ENCODE measurements at regions not wholly inside any gene's neighbourhood (a gene's known extent, or its start where the extent isn't known, plus 50 kb on each side); places are given as distances from the start of the nearest gene placed in this dataset.

DNA sequence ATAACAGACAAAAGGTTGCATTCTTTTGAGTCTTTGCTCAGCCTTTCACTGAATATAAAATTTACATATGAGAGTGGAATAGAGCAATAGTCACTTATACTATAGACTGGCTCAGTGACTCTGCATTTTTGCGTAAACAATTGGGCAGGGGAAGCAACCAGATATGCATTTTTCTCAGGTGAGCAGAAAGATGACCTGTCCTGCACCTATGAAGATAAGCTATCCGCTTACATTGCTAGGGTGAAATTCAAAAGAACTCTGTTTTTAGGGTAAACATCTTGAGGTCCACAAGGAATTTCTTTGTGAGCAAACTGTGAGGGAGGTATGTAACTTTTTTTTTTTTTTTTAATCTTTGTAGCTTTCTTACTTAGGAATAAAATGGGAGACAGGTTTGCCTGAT lies 602.4 kb upstream of the PRKX start:
- TF ChIP-seq, protein P1, sequence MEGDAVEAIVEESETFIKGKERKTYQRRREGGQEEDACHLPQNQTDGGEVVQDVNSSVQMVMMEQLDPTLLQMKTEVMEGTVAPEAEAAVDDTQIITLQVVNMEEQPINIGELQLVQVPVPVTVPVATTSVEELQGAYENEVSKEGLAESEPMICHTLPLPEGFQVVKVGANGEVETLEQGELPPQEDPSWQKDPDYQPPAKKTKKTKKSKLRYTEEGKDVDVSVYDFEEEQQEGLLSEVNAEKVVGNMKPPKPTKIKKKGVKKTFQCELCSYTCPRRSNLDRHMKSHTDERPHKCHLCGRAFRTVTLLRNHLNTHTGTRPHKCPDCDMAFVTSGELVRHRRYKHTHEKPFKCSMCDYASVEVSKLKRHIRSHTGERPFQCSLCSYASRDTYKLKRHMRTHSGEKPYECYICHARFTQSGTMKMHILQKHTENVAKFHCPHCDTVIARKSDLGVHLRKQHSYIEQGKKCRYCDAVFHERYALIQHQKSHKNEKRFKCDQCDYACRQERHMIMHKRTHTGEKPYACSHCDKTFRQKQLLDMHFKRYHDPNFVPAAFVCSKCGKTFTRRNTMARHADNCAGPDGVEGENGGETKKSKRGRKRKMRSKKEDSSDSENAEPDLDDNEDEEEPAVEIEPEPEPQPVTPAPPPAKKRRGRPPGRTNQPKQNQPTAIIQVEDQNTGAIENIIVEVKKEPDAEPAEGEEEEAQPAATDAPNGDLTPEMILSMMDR (IDR thresholded peaks at IDR 0.05; ENCODE audit: insufficient read depth, low read depth, low read length), result no peak
- TF ChIP-seq EZH2 (IDR thresholded peaks at IDR 0.05; ENCODE audit: insufficient read depth, low read length), result no peak

All from astrocyte (in vitro differentiated cells and primary cell).